Esophagus squamous epithelium (tissue), 5 donors: ENCODE measurements at regions not wholly inside any gene's neighbourhood (a gene's known extent, or its start where the extent isn't known, plus 50 kb on each side); places are given as distances from the start of the nearest gene placed in this dataset.

Experiments used
- DNase-seq: peaks from one replicate; lab custom pipeline; 2025; lab: John Stamatoyannopoulos, UW
- H3K27ac ChIP-seq, 4 donors: fragments of 200-600 bp; sonication (generic); one replicate each; pipeline ENCODE4 v1.5.1; 2016 to 2019; ENCODE audit warnings: mild to moderate bottlenecking in 1 of 4
- H3K27me3 ChIP-seq, 4 donors: fragments of 200-600 bp; sonication (generic); 1 replicate in 3 of 4; 2 replicates in 1 of 4; pipeline versions ENCODE4 v1.5.1 to v1.6.0; 2017 to 2021; ENCODE audit warnings: antibody characterized with exemption in 1 of 4
- H3K36me3 ChIP-seq, 3 donors: fragments of 200-600 bp; sonication (generic); one replicate each; pipeline ENCODE4 v1.5.1; 2016 to 2019
- H3K4me1 ChIP-seq, 3 donors: fragments of 200-600 bp; sonication (generic); one replicate each; pipeline ENCODE4 v1.5.1; 2017 to 2019
- H3K4me3 ChIP-seq, 4 donors: fragments of 200-600 bp; sonication (generic); 1 replicate in 3 of 4; 2 replicates in 1 of 4; pipeline ENCODE4 v1.5.1; 2016 to 2019; ENCODE audit warnings: mild to moderate bottlenecking in 2 of 4, moderate library complexity in 1 of 4
- H3K9me3 ChIP-seq, 3 donors: fragments of 200-600 bp; sonication (generic); one replicate each; pipeline ENCODE4 v1.5.1; 2016 to 2019
- POLR2A ChIP-seq, 4 donors: fragments of 450-650 bp; IDR thresholded peaks; one replicate each; pipeline ENCODE4 v1.6.1; 2017; ENCODE audit warnings: antibody characterized with exemption in 4 of 4, mild to moderate bottlenecking in 4 of 4, moderate library complexity in 3 of 4
- whole genome bisulfite sequencing, 2 donors: methylation state at CpG; one replicate each; pipeline ENCODE4 v1.1.5; 2018; 5-methylcytosine and 5-hydroxymethylcytosine counted together
- intact Hi-C: fragments of 100-400 bp; cut with DNase I; formaldehyde crosslinking; loops from one replicate; pipeline ENCODE4 v1.15.0; 2022
- TF ChIP-seq, protein P1 (sequence below), 6 experiments: fragments of 450-650 bp in 4 of 6; fragments of 200-600 bp in 2 of 6; sonication (generic) in 2 of 6; IDR thresholded peaks; one replicate each; pipeline ENCODE4 v1.5.1; 2016 to 2019; ENCODE audit warnings: antibody characterized with exemption in 6 of 6, mild to moderate bottlenecking in 4 of 6, moderate library complexity in 4 of 6
- donor health status: DM: yes; HTN: yes; CAD: no.

- 68 to 85% methylated on average over 1 of the region's 1 CpG for WGBS, 2 donors
- no peaks in the 10 kb centered on the region for H3K36me3 ChIP-seq
- TF ChIP-seq, protein P1, sequence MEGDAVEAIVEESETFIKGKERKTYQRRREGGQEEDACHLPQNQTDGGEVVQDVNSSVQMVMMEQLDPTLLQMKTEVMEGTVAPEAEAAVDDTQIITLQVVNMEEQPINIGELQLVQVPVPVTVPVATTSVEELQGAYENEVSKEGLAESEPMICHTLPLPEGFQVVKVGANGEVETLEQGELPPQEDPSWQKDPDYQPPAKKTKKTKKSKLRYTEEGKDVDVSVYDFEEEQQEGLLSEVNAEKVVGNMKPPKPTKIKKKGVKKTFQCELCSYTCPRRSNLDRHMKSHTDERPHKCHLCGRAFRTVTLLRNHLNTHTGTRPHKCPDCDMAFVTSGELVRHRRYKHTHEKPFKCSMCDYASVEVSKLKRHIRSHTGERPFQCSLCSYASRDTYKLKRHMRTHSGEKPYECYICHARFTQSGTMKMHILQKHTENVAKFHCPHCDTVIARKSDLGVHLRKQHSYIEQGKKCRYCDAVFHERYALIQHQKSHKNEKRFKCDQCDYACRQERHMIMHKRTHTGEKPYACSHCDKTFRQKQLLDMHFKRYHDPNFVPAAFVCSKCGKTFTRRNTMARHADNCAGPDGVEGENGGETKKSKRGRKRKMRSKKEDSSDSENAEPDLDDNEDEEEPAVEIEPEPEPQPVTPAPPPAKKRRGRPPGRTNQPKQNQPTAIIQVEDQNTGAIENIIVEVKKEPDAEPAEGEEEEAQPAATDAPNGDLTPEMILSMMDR (IDR thresholded peaks at IDR 0.05), result no peak
- no peak for TF ChIP-seq POLR2A (IDR thresholded peaks at IDR 0.05)
Measured at GRCh38 chr4:136748165-136748564, 784.1 kb downstream of the PCDH18 start.

GRCh38 chr4:136743238-136743637 lies 789.1 kb downstream of the PCDH18 start:
- TF ChIP-seq, protein P1 (IDR thresholded peaks at IDR 0.05), result no peak
- Histone ChIP-seq H3K4me1 (no peaks in the 10 kb centered on the region), H3K9me3 (no peaks in the 10 kb centered on the region), H3K27me3 (no peaks in the 10 kb centered on the region), H3K36me3 (no peaks in the 10 kb centered on the region), H3K4me3 (no peak overlapping the region), H3K27ac (no peak overlapping the region)
- 83 to 100% methylated on average over 1 of the region's 1 CpG for WGBS, 2 donors
- DNase-seq, result no peak
- intact Hi-C loops, result no loop called here

More at GRCh38 chr4:136748165-136748564, 784.1 kb downstream of the PCDH18 start:
- no peak overlapping the region for H3K4me3 ChIP-seq
- no peaks in the 10 kb centered on the region for H3K9me3 ChIP-seq
- no peak overlapping the region for H3K27ac ChIP-seq
- intact Hi-C loops, result no loop called here
- H3K4me1 ChIP-seq, result no peaks in the 10 kb centered on the region
- H3K27me3 ChIP-seq, result no peaks in the 10 kb centered on the region
- no peak for DNase-seq

GRCh38 chr4:136742333-136742732 lies 790.0 kb downstream of the PCDH18 start:
- WGBS, 2 donors, result 41 to 49% methylated on average over 3 of the region's 3 CpGs
- no peaks in the 10 kb centered on the region for H3K9me3 ChIP-seq
- no peaks in the 10 kb centered on the region for H3K27me3 ChIP-seq
- H3K4me1 ChIP-seq, result no peaks in the 10 kb centered on the region
- TF ChIP-seq, protein P1 (IDR thresholded peaks at IDR 0.05), result no peak
- no peak for TF ChIP-seq POLR2A (IDR thresholded peaks at IDR 0.05)
- no peak overlapping the region for H3K27ac ChIP-seq
- no peak for DNase-seq
- no peak overlapping the region for H3K4me3 ChIP-seq
- intact Hi-C loops, result no loop called here
- no peaks in the 10 kb centered on the region for H3K36me3 ChIP-seq

GRCh38 chr4:136741468-136741867 lies 790.8 kb downstream of the PCDH18 start:
- WGBS, 2 donors, result 49 to 60% methylated on average over 2 of the region's 2 CpGs
- Histone ChIP-seq H3K27ac (no peak overlapping the region), H3K27me3 (no peaks in the 10 kb centered on the region), H3K4me1 (no peaks in the 10 kb centered on the region), H3K9me3 (no peaks in the 10 kb centered on the region), H3K4me3 (no peak overlapping the region), H3K36me3 (no peaks in the 10 kb centered on the region)
- intact Hi-C loops, result no loop called here
- no peak for TF ChIP-seq POLR2A (IDR thresholded peaks at IDR 0.05)
- TF ChIP-seq, protein P1 (IDR thresholded peaks at IDR 0.05), result no peak
- DNase-seq, result no peak

GRCh38 chr4:136740326-136740725 lies 792.0 kb downstream of the PCDH18 start:
- Histone ChIP-seq H3K4me3 (no peak overlapping the region), H3K36me3 (no peaks in the 10 kb centered on the region), H3K4me1 (no peaks in the 10 kb centered on the region), H3K27ac (no peak overlapping the region), H3K9me3 (no peaks in the 10 kb centered on the region), H3K27me3 (no peaks in the 10 kb centered on the region)
- DNase-seq, result no peak
- intact Hi-C loops, result no loop called here
- 59 to 60% methylated on average over 4 of the region's 4 CpGs for WGBS, 2 donors
- no peak for TF ChIP-seq POLR2A (IDR thresholded peaks at IDR 0.05)
- TF ChIP-seq, protein P1 (IDR thresholded peaks at IDR 0.05), result no peak
